HT1080 (cell line): ENCODE measurements at regions not wholly inside any gene's neighbourhood (a gene's known extent, or its start where the extent isn't known, plus 50 kb on each side); places are given as distances from the start of the nearest gene placed in this dataset.

Experiments
- DNase-seq: peaks from one replicate; pipeline ENCODE4 v3.0.0-alpha.2; 2015; ENCODE audit warnings: low read depth

- DNase-seq: no peak
These were observed 186.6 kb upstream of the NSMCE3 start for GRCh38 chr15:29456255-29456654.

GRCh38 chr15:29455530-29455929, 185.9 kb upstream of the NSMCE3 start:
- DNase-seq: no peak

GRCh38 chr15:29455055-29455454, 185.4 kb upstream of the NSMCE3 start:
- DNase-seq: no peak

- DNase-seq: no peak
These were observed 184.9 kb upstream of the NSMCE3 start for GRCh38 chr15:29454506-29454905.

- peak; percentile 21 for DNase-seq
These were observed 183.5 kb upstream of the NSMCE3 start for GRCh38 chr15:29452881-29453731.

GRCh38 chr15:29451201-29451781, 181.7 kb upstream of the NSMCE3 start:
- DNase-seq: no peak

GRCh38 chr15:29449136-29449535, 179.5 kb upstream of the NSMCE3 start:
- DNase-seq: no peak

GRCh38 chr15:29448320-29448719, 178.7 kb upstream of the NSMCE3 start:
- no peak for DNase-seq

- no peak for DNase-seq
These were observed 176.9 kb upstream of the NSMCE3 start for GRCh38 chr15:29446480-29446879.

- DNase-seq: no peak
These were observed 172.9 kb upstream of the NSMCE3 start for GRCh38 chr15:29442532-29442931.

- DNase-seq: no peak
These were observed 170.9 kb upstream of the NSMCE3 start for GRCh38 chr15:29440541-29440940.

GRCh38 chr15:29438703-29439055, 169.1 kb upstream of the NSMCE3 start:
- no peak for DNase-seq

GRCh38 chr15:29437888-29438702, 168.5 kb upstream of the NSMCE3 start:
- no peak for DNase-seq

GRCh38 chr15:29435811-29436210, 166.2 kb upstream of the NSMCE3 start:
- DNase-seq: no peak

GRCh38 chr15:29434280-29434679, 164.7 kb upstream of the NSMCE3 start:
- DNase-seq: no peak

- no peak for DNase-seq
These were observed 164.1 kb upstream of the NSMCE3 start for GRCh38 chr15:29433507-29434248.

GRCh38 chr15:29433050-29433318, 163.4 kb upstream of the NSMCE3 start:
- no peak for DNase-seq

- no peak for DNase-seq
These were observed 162.8 kb upstream of the NSMCE3 start for GRCh38 chr15:29432191-29433049.

GRCh38 chr15:29430831-29431230, 161.2 kb upstream of the NSMCE3 start:
- no peak for DNase-seq

- no peak for DNase-seq
These were observed 160.5 kb upstream of the NSMCE3 start for GRCh38 chr15:29430124-29430523.

- DNase-seq: no peak
These were observed 160.0 kb upstream of the NSMCE3 start for GRCh38 chr15:29429584-29429983.
